GM23338 (cell line): ENCODE measurements at regions not wholly inside any gene's neighbourhood (a gene's known extent, or its start where the extent isn't known, plus 50 kb on each side); places are given as distances from the start of the nearest gene placed in this dataset.

Experiments
- ATAC-seq: fragments of 200-7000 bp; cut with Tn5 transposase; 3 replicates; pipeline ENCODE4 v1.9.1; 2020
- DNase-seq: peaks from one replicate; pipeline ENCODE4 v3.0.0-alpha.2; 2015; ENCODE audit warnings: low spot score
- H2AFZ ChIP-seq: fragments of 200-600 bp; sonication (generic); 2 replicates; pipeline ENCODE4 v1.8.0; 2016; ENCODE audit warnings: antibody characterized with exemption, mild to moderate bottlenecking, moderate library complexity
- H3F3A ChIP-seq: fragments of 200-600 bp; sonication (generic); replicated peaks from 2 replicates; pipeline ENCODE4 v1.8.0; 2017; ENCODE audit warnings: antibody characterized with exemption, mixed run types, low read depth
- H3K27ac ChIP-seq: fragments of 200-600 bp; sonication (generic); 2 replicates; pipeline ENCODE4 v1.6.1; 2016; ENCODE audit warnings: low read depth
- H3K27me3 ChIP-seq: fragments of 200-600 bp; sonication (generic); 2 replicates; pipeline ENCODE4 v1.8.0; 2016; ENCODE audit warnings: mild to moderate bottlenecking, mixed run types, moderate library complexity; ENCODE audit not compliant: insufficient read depth
- H3K36me3 ChIP-seq: fragments of 200-600 bp; sonication (generic); 2 replicates; pipeline ENCODE4 v1.8.0; 2016; ENCODE audit warnings: mild to moderate bottlenecking; ENCODE audit not compliant: insufficient read depth
- H3K4me1 ChIP-seq: fragments of 200-600 bp; sonication (generic); 2 replicates; pipeline ENCODE4 v1.8.0; 2016; ENCODE audit warnings: mild to moderate bottlenecking, moderate library complexity; ENCODE audit not compliant: insufficient read depth
- H3K4me2 ChIP-seq: fragments of 200-600 bp; sonication (generic); 2 replicates; pipeline ENCODE4 v1.7.1; 2017; ENCODE audit warnings: mixed run types
- H3K4me3 ChIP-seq: fragments of 200-600 bp; sonication (generic); 2 replicates; pipeline ENCODE4 v1.6.1; 2016; ENCODE audit warnings: mixed run types
- H3K79me2 ChIP-seq: fragments of 200-600 bp; sonication (generic); replicated peaks from 2 replicates; pipeline ENCODE4 v1.8.0; 2017; ENCODE audit warnings: mild to moderate bottlenecking; ENCODE audit not compliant: insufficient read depth
- H3K9me2 ChIP-seq: fragments of 200-600 bp; sonication (generic); 2 replicates; pipeline ENCODE4 v1.8.0; 2017; ENCODE audit not compliant: insufficient read depth
- H4K20me1 ChIP-seq: fragments of 200-600 bp; sonication (generic); replicated peaks from 2 replicates; pipeline ENCODE4 v1.8.0; 2017; ENCODE audit warnings: mild to moderate bottlenecking; ENCODE audit not compliant: insufficient read depth
- H3K27ac Mint-ChIP-seq: 2 replicates; pipeline ENCODE4 v1.8.0; 2020; ENCODE audit warnings: inconsistent platforms, mild to moderate bottlenecking, moderate library complexity, mixed read lengths
- H3K27me3 Mint-ChIP-seq: 3 replicates; pipeline ENCODE4 v1.8.0; 2022; ENCODE audit warnings: low read depth, mild to moderate bottlenecking, moderate library complexity, mixed read lengths, inconsistent platforms; ENCODE audit not compliant: insufficient read depth, poor library complexity
- H3K36me3 Mint-ChIP-seq: 3 replicates; pipeline ENCODE4 v1.8.0; 2021; ENCODE audit warnings: low read depth, mild to moderate bottlenecking, inconsistent platforms, moderate library complexity, mixed read lengths
- H3K4me1 Mint-ChIP-seq: 3 replicates; pipeline ENCODE4 v1.8.0; 2020; ENCODE audit warnings: mild to moderate bottlenecking, inconsistent platforms, mixed read lengths
- H3K4me3 Mint-ChIP-seq: 3 replicates; pipeline ENCODE4 v1.8.0; 2021; ENCODE audit warnings: moderate library complexity, mild to moderate bottlenecking, inconsistent platforms, mixed read lengths
- H3K9me3 Mint-ChIP-seq: 3 replicates; pipeline ENCODE4 v1.8.0; 2020; ENCODE audit warnings: moderate library complexity, mild to moderate bottlenecking, inconsistent platforms, mixed read lengths
- CREB1 ChIP-seq: fragments of 250-450 bp; sonication (Bioruptor Pico); IDR thresholded peaks from 2 replicates; pipeline ENCODE4 v1.5.0; 2020; ENCODE audit warnings: low read depth, mild to moderate bottlenecking, moderate library complexity
- CTCF ChIP-seq, 2 experiments: fragments of 200-600 bp in 1 of 2; sonication (generic) in 1 of 2; conservative IDR thresholded peaks; 2 replicates each; pipeline versions ENCODE4 v1.5.1 to v1.6.1; 2016 to 2017; ENCODE audit warnings: antibody characterized with exemption in 2 of 2, low read depth in 2 of 2, mild to moderate bottlenecking in 2 of 2, moderate library complexity in 1 of 2
- ETS1 ChIP-seq: IDR thresholded peaks from 2 replicates; pipeline ENCODE4 v1.6.1; 2016; ENCODE audit warnings: antibody characterized with exemption
- EZH2 ChIP-seq: fragments of 200-600 bp; sonication (generic); IDR thresholded peaks from one replicate; pipeline ENCODE4 v1.8.0; 2017; ENCODE audit warnings: antibody characterized with exemption, mild to moderate bottlenecking, low read depth; ENCODE audit not compliant: unreplicated experiment
- JUNB ChIP-seq: IDR thresholded peaks from one replicate; pipeline ENCODE4 v1.6.1; 2016; ENCODE audit warnings: antibody characterized with exemption; ENCODE audit not compliant: unreplicated experiment
- STAT1 ChIP-seq: IDR thresholded peaks from one replicate; pipeline ENCODE4 v1.6.1; 2016; ENCODE audit warnings: antibody characterized with exemption; ENCODE audit not compliant: unreplicated experiment
- ZNF114 ChIP-seq: fragments of 250-450 bp; sonication (Bioruptor Pico); IDR thresholded peaks from 2 replicates; pipeline ENCODE4 v1.5.0; 2020; ENCODE audit warnings: mild to moderate bottlenecking, moderate library complexity
- ZNF462 ChIP-seq: fragments of 250-450 bp; sonication (Bioruptor Pico); IDR thresholded peaks from 2 replicates; pipeline ENCODE4 v1.5.0; 2020; ENCODE audit warnings: mild to moderate bottlenecking, moderate library complexity

GRCh38 chr2:38497670-38498037 is 105.1 kb downstream of the HNRNPLL start:
- Histone ChIP-seq H3K79me2 (no peaks in the 10 kb centered on the region), H3K27ac (no peak overlapping the region), H3K36me3 (no peaks in the 10 kb centered on the region), H3K9me2 (no peaks in the 10 kb centered on the region), H4K20me1 (no peaks in the 10 kb centered on the region), H3K27me3 (no peaks in the 10 kb centered on the region), H2AFZ (peak overlapping the region; percentile 38; the same call in 1 of the 2 replicates), H3K4me3 (no peak overlapping the region), H3F3A (no peaks in the 10 kb centered on the region), H3K4me2 (no peak overlapping the region), H3K4me1 (peaks cover 7% of the 10 kb centered on the region)
- TF ChIP-seq ETS1 (no peak), ZNF462 (no peak), EZH2 (no peak), CTCF (conservative IDR thresholded peaks at IDR 0.05; ENCODE audit: low read depth in 2 of 2) (no peak), CREB1 (no peak), ZNF114 (CRISPR knock-in tag) (no peak), STAT1 (no peak), JUNB (no peak)
- DNase-seq: no peak
- ATAC-seq: no peak
- Mint-ChIP-seq H3K4me1 (peaks cover 21% of the 10 kb centered on the region), H3K27ac (no peak overlapping the region), H3K36me3 (peaks cover 6% of the 10 kb centered on the region), H3K9me3 (peaks cover 16% of the 10 kb centered on the region), H3K4me3 (no peak overlapping the region), H3K27me3 (peaks cover 13% of the 10 kb centered on the region)
